Fibroblast of lung (primary cell): ENCODE measurements at regions not wholly inside any gene's neighbourhood (a gene's known extent, or its start where the extent isn't known, plus 50 kb on each side); places are given as distances from the start of the nearest gene placed in this dataset.

Source experiments
- EZH2 ChIP-seq: IDR thresholded peaks from 2 replicates; pipeline ENCODE4 v1.5.1; 2012; ENCODE audit warnings: low read length, control low read depth, mild to moderate bottlenecking; ENCODE audit errors: missing control alignments
- TF ChIP-seq, protein P1 (sequence below), 2 donors: IDR thresholded peaks in 1 of 2; conservative IDR thresholded peaks in 1 of 2; 1 replicate in 1 of 2; 2 replicates in 1 of 2; pipeline ENCODE4 v1.5.1; 2011 to 2012; ENCODE audit warnings: low read length in 2 of 2, control low read depth in 1 of 2, inconsistent platforms in 1 of 2, low read depth in 1 of 2, mild to moderate bottlenecking in 1 of 2

GRCh38 chr3:80997622-80998021, 763.8 kb downstream of the GBE1 start:
- TF ChIP-seq, protein P1, sequence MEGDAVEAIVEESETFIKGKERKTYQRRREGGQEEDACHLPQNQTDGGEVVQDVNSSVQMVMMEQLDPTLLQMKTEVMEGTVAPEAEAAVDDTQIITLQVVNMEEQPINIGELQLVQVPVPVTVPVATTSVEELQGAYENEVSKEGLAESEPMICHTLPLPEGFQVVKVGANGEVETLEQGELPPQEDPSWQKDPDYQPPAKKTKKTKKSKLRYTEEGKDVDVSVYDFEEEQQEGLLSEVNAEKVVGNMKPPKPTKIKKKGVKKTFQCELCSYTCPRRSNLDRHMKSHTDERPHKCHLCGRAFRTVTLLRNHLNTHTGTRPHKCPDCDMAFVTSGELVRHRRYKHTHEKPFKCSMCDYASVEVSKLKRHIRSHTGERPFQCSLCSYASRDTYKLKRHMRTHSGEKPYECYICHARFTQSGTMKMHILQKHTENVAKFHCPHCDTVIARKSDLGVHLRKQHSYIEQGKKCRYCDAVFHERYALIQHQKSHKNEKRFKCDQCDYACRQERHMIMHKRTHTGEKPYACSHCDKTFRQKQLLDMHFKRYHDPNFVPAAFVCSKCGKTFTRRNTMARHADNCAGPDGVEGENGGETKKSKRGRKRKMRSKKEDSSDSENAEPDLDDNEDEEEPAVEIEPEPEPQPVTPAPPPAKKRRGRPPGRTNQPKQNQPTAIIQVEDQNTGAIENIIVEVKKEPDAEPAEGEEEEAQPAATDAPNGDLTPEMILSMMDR (conservative IDR thresholded peaks at IDR 0.05 in 1 of 2, IDR thresholded peaks at IDR 0.05 in 1 of 2; ENCODE audit: low read depth in 1 of 2, low read length in 2 of 2), result no peak
- no peak for TF ChIP-seq EZH2
